GM13977 (cell line): ENCODE measurements at regions not wholly inside any gene's neighbourhood (a gene's known extent, or its start where the extent isn't known, plus 50 kb on each side); places are given as distances from the start of the nearest gene placed in this dataset.

Experiments used
- DNase-seq: peaks from one replicate; pipeline ENCODE4 v3.0.0; 2012; ENCODE audit warnings: low spot score
- in situ Hi-C: fragments of 300-500 bp; cut with MboI; formaldehyde crosslinking; loops from one replicate; pipeline ENCODE4 v1.12.0; 2022; ENCODE audit warnings: low sequenced_read_pairs, low pct_unique_long_range_greater_than_20kb, mixed read lengths, inconsistent platforms; ENCODE audit not compliant: unreplicated experiment
- TF ChIP-seq, protein P1 (sequence below): IDR thresholded peaks from 2 replicates; pipeline ENCODE4 v1.5.1; 2012; ENCODE audit warnings: mild to moderate bottlenecking, control low read depth; ENCODE audit not compliant: insufficient read depth; ENCODE audit errors: extremely low read depth, missing control alignments

- no peak for DNase-seq
- in situ Hi-C loops: no loop called here
- TF ChIP-seq, protein P1, sequence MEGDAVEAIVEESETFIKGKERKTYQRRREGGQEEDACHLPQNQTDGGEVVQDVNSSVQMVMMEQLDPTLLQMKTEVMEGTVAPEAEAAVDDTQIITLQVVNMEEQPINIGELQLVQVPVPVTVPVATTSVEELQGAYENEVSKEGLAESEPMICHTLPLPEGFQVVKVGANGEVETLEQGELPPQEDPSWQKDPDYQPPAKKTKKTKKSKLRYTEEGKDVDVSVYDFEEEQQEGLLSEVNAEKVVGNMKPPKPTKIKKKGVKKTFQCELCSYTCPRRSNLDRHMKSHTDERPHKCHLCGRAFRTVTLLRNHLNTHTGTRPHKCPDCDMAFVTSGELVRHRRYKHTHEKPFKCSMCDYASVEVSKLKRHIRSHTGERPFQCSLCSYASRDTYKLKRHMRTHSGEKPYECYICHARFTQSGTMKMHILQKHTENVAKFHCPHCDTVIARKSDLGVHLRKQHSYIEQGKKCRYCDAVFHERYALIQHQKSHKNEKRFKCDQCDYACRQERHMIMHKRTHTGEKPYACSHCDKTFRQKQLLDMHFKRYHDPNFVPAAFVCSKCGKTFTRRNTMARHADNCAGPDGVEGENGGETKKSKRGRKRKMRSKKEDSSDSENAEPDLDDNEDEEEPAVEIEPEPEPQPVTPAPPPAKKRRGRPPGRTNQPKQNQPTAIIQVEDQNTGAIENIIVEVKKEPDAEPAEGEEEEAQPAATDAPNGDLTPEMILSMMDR: no peak
These were observed 468.4 kb upstream of the HNRNPA3 start for GRCh38 chr2:176744146-176744545.

- DNase-seq: no peak
- TF ChIP-seq, protein P1: no peak
- in situ Hi-C loops: no loop called here
These were observed 466.9 kb upstream of the HNRNPA3 start for GRCh38 chr2:176745543-176746200.

DNA sequence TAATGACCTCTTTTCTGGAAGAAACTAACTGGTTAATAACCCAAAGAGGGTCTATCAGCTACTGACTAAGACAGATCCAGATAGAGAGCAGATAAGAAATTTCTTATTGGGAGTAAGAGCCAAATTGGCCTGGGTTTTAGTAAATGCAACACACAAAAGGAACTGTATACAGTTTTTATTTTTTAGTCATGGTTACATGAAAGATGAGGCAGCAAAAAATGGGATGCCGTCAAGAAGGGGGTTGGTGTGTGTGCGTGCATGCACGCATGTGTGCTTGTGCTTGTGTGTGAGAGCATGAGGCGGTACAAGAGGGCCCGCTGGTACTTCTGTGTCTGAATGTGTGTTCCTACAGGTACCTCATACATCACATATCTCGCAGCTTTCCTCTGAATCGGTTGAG is 466.2 kb upstream of the HNRNPA3 start:
- no peak for DNase-seq
- in situ Hi-C loops: no loop called here
- TF ChIP-seq, protein P1: no peak

- in situ Hi-C loops: no loop called here
- TF ChIP-seq, protein P1: no peak
- DNase-seq: no peak
These were observed 465.1 kb upstream of the HNRNPA3 start for GRCh38 chr2:176747506-176747905.

DNA sequence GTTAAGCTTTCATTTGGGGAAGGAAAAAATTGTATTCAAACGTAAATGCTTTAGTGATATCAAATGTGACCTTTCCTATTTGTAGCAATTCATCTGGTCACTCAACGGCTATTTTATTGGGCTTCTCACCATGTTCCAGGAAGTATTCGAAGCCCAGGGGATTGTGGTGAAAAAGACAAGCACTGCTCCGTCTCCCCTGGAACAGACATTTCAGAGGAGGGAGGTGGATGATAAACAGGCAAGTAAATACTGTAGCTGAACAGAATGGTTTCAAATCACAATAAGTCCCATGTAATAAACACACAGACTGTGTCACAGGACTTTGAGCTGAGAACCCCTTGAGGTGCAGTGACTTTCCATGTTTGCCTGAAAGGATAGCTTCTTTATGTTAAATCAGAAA is 464.7 kb upstream of the HNRNPA3 start:
- in situ Hi-C loops: no loop called here
- no peak for DNase-seq
- TF ChIP-seq, protein P1: no peak

GRCh38 chr2:176748662-176749061 is 463.9 kb upstream of the HNRNPA3 start:
- TF ChIP-seq, protein P1: no peak
- no peak for DNase-seq
- in situ Hi-C loops: no loop called here
